Thyroid gland (tissue), 4 donors: ENCODE measurements at regions not wholly inside any gene's neighbourhood (a gene's known extent, or its start where the extent isn't known, plus 50 kb on each side); places are given as distances from the start of the nearest gene placed in this dataset.

Source experiments
- POLR2A ChIP-seq, 2 donors: fragments of 450-650 bp; IDR thresholded peaks; one replicate each; pipeline ENCODE4 v1.6.1; 2017; ENCODE audit warnings: antibody characterized with exemption in 2 of 2, mild to moderate bottlenecking in 2 of 2, moderate library complexity in 1 of 2
- TF ChIP-seq, protein P1 (sequence below), 6 experiments: fragments of 200-600 bp in 3 of 6; fragments of 450-650 bp in 3 of 6; sonication (generic) in 3 of 6; IDR thresholded peaks; one replicate each; pipeline ENCODE4 v1.5.1; 2016 to 2019; ENCODE audit warnings: antibody characterized with exemption in 6 of 6, mild to moderate bottlenecking in 2 of 6, inconsistent platforms in 1 of 6, moderate library complexity in 1 of 6

DNA sequence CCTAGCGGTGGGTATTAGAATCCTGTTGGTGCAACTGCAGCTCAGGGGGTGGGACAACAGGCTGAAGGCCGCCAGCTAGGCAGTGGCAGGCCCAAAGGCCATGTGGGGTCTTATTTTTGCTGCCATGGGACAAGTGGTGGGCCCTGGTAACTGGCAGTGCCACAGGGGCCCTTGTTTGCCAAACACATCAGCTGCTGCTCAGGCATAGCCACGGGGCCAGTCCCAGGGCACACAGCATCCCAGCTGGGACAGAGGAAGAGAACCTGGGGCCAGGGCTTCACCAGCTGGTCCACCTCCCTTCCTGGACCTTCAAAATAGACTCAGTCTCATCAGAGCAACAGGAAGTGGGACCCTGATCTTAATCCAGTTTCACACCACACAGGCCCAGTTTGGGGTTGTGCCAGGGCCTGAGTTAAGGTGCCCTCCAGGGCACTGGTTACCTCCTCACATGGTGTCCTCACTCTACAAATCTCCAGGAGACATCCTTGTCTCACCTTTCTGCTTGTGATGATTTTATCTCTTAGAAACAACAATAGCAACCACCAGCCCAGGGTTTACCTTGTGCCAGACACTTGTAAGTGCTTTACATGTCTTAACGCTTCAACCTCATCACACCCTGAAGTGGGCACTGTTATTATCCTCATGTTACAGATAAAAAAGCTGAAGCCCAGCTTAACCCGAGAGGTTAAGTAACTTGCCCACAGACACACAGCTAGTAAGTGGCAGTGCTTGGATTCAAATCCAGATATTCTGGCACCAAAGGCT, 98.5 kb downstream of the GYPC start:
- TF ChIP-seq, protein P1, sequence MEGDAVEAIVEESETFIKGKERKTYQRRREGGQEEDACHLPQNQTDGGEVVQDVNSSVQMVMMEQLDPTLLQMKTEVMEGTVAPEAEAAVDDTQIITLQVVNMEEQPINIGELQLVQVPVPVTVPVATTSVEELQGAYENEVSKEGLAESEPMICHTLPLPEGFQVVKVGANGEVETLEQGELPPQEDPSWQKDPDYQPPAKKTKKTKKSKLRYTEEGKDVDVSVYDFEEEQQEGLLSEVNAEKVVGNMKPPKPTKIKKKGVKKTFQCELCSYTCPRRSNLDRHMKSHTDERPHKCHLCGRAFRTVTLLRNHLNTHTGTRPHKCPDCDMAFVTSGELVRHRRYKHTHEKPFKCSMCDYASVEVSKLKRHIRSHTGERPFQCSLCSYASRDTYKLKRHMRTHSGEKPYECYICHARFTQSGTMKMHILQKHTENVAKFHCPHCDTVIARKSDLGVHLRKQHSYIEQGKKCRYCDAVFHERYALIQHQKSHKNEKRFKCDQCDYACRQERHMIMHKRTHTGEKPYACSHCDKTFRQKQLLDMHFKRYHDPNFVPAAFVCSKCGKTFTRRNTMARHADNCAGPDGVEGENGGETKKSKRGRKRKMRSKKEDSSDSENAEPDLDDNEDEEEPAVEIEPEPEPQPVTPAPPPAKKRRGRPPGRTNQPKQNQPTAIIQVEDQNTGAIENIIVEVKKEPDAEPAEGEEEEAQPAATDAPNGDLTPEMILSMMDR (IDR thresholded peaks at IDR 0.05), result no peak
- no peak for TF ChIP-seq POLR2A (IDR thresholded peaks at IDR 0.05)
